Calu3 (cell line): ENCODE measurements at regions not wholly inside any gene's neighbourhood (a gene's known extent, or its start where the extent isn't known, plus 50 kb on each side); places are given as distances from the start of the nearest gene placed in this dataset.

Source experiments
- BruUV-seq: library from RNA; stranded (reverse); fragments of 400-500 nt; replicated peaks from 2 replicates; lab custom pipeline; 2021; lab: Mats Ljungman, UMichigan
- CTCF ChIA-PET: fragments of 300-600 bp; sonication (Branson Sonifier 250); formaldehyde crosslinking; loops from one replicate; lab custom pipeline; 2022; ENCODE audit warnings: antibody characterized with exemption; lab: Charles Lee
- DNase-seq: peaks from one replicate; pipeline ENCODE4 v3.0.0; 2022
- H3K27ac Mint-ChIP-seq: one replicate; pipeline ENCODE4 v1.8.0; 2022; ENCODE audit warnings: mixed read lengths; ENCODE audit not compliant: unreplicated experiment
- H3K27me3 Mint-ChIP-seq: one replicate; pipeline ENCODE4 v1.8.0; 2022; ENCODE audit warnings: mixed read lengths; ENCODE audit not compliant: unreplicated experiment
- H3K36me3 Mint-ChIP-seq: one replicate; pipeline ENCODE4 v1.8.0; 2022; ENCODE audit warnings: mild to moderate bottlenecking, moderate library complexity, mixed read lengths; ENCODE audit not compliant: insufficient read depth, unreplicated experiment
- H3K4me1 Mint-ChIP-seq: one replicate; pipeline ENCODE4 v1.8.0; 2022; ENCODE audit warnings: mild to moderate bottlenecking, low read depth, mixed read lengths; ENCODE audit not compliant: unreplicated experiment
- H3K4me3 Mint-ChIP-seq: one replicate; pipeline ENCODE4 v1.8.0; 2022; ENCODE audit warnings: mild to moderate bottlenecking, low read depth, moderate library complexity, mixed read lengths; ENCODE audit not compliant: unreplicated experiment
- H3K9me3 Mint-ChIP-seq: one replicate; pipeline ENCODE4 v1.8.0; 2022; ENCODE audit warnings: low read depth, mixed read lengths; ENCODE audit not compliant: unreplicated experiment
- intact Hi-C: fragments of 100-400 bp; cut with micrococcal nuclease; formaldehyde crosslinking; loops from one replicate; pipeline ENCODE4 v1.10.0; 2022; ENCODE audit not compliant: unreplicated experiment
- TF ChIP-seq, protein P1 (sequence below): fragments of 200-600 bp; IDR thresholded peaks from one replicate; pipeline ENCODE4 v1.8.0; 2022; ENCODE audit warnings: antibody characterized with exemption; ENCODE audit not compliant: unreplicated experiment

- peak overlapping the region; percentile 52 for H3K27ac Mint-ChIP-seq
- DNase-seq = peak; percentile 29
- BruUV-seq = no TSS peak
- H3K4me3 Mint-ChIP-seq = no peak overlapping the region
- H3K9me3 Mint-ChIP-seq = peaks cover 4% of the 10 kb centered on the region
- peaks cover 12% of the 10 kb centered on the region for H3K36me3 Mint-ChIP-seq
- H3K4me1 Mint-ChIP-seq = peaks cover 18% of the 10 kb centered on the region
- TF ChIP-seq, protein P1, sequence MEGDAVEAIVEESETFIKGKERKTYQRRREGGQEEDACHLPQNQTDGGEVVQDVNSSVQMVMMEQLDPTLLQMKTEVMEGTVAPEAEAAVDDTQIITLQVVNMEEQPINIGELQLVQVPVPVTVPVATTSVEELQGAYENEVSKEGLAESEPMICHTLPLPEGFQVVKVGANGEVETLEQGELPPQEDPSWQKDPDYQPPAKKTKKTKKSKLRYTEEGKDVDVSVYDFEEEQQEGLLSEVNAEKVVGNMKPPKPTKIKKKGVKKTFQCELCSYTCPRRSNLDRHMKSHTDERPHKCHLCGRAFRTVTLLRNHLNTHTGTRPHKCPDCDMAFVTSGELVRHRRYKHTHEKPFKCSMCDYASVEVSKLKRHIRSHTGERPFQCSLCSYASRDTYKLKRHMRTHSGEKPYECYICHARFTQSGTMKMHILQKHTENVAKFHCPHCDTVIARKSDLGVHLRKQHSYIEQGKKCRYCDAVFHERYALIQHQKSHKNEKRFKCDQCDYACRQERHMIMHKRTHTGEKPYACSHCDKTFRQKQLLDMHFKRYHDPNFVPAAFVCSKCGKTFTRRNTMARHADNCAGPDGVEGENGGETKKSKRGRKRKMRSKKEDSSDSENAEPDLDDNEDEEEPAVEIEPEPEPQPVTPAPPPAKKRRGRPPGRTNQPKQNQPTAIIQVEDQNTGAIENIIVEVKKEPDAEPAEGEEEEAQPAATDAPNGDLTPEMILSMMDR = no peak
- H3K27me3 Mint-ChIP-seq = peaks cover 26% of the 10 kb centered on the region
- intact Hi-C loops = no loop called here
- CTCF ChIA-PET = interaction anchor here (0.9 kb wide), 1 partner anchor 226 kb away, joined by 3 read pairs; no protein-coding TSS in a partner anchor
These were observed 89.3 kb upstream of the OTOS start for GRCh38 chr2:240229603-240230235.

GRCh38 chr2:240230291-240230931 is 90.0 kb upstream of the OTOS start:
- no peak for DNase-seq
- Mint-ChIP-seq H3K27me3 (peaks cover 19% of the 10 kb centered on the region), H3K27ac (no peak overlapping the region), H3K4me3 (no peak overlapping the region), H3K9me3 (peaks cover 4% of the 10 kb centered on the region), H3K36me3 (peaks cover 12% of the 10 kb centered on the region), H3K4me1 (peaks cover 18% of the 10 kb centered on the region)
- no TSS peak for BruUV-seq
- intact Hi-C loops = no loop called here
- CTCF ChIA-PET = interaction anchor here (0.9 kb wide), 1 partner anchor 225 kb away, joined by 3 read pairs; no protein-coding TSS in a partner anchor
- TF ChIP-seq, protein P1 = no peak

GRCh38 chr2:240231838-240232244 is 91.4 kb upstream of the OTOS start:
- Mint-ChIP-seq H3K4me1 (peaks cover 18% of the 10 kb centered on the region), H3K27ac (no peak overlapping the region), H3K27me3 (peaks cover 8% of the 10 kb centered on the region), H3K4me3 (no peak overlapping the region), H3K9me3 (peaks cover 4% of the 10 kb centered on the region), H3K36me3 (peaks cover 12% of the 10 kb centered on the region)
- no TSS peak for BruUV-seq
- CTCF ChIA-PET = interaction anchor here (1.1 kb wide), 1 partner anchor 20 kb away, joined by 3 read pairs; no protein-coding TSS in a partner anchor
- TF ChIP-seq, protein P1 = no peak
- DNase-seq = no peak
- intact Hi-C loops = loop anchor here (2.0 kb wide), 1 partner anchor 207 kb away; no protein-coding TSS in a partner anchor

DNA sequence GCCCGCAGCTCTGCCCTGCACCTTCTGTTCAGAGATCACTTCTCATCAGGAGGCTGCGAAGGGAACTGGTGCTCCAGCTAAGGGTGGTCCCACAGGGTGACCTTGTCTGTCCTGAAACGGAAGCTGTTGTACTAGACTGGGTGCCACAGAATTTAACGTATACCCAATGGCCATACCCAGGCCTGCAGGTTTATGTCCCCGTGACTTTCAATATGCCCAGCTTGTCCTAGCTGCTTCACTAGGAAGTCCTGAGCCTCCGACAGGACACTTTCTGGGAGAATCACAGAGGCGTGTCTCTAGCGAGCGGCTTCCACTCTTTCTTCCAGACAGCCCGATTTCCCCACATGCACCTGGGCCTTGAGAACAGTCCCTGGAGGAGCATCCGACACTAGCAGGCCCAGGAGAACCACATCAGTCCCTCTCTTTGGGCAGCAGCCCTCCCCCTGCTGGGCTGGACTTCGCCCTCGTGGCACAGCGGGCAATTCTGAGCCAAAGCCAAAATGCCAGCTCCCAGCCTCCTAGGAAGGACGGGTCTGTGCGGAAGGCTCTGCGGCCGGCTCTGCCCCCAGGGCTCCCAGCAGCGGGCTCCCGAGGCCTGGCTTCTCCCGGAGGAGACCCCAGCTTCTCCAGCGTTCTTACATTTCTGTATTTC is 91.9 kb upstream of the OTOS start:
- no peak for DNase-seq
- intact Hi-C loops = loop anchor here (2.0 kb wide), 1 partner anchor 206 kb away; no protein-coding TSS in a partner anchor
- TF ChIP-seq, protein P1 = no peak
- Mint-ChIP-seq H3K9me3 (peaks cover 4% of the 10 kb centered on the region), H3K4me3 (peak overlapping the region; percentile 57), H3K27me3 (peaks cover 8% of the 10 kb centered on the region), H3K27ac (no peak overlapping the region), H3K36me3 (peaks cover 12% of the 10 kb centered on the region), H3K4me1 (peaks cover 21% of the 10 kb centered on the region)
- no TSS peak for BruUV-seq
- CTCF ChIA-PET = interaction anchor here (0.6 to 1.6 kb wide), 5 partner anchors 20 to 325 kb away, joined by 3 to 7 read pairs (median 3); no protein-coding TSS in a partner anchor
